ENCODE measurements at regions not wholly inside any gene's neighbourhood (a gene's known extent, or its start where the extent isn't known, plus 50 kb on each side); places are given as distances from the start of the nearest gene placed in this dataset.

GRCh38 chr4:117311215-117311614 lies 225.8 kb upstream of the TRAM1L1 start:
- no peak overlapping the region for H3K27ac ChIP-seq (ENCODE audit: low read length)
- H3K36me3 ChIP-seq (ENCODE audit: control insufficient read depth, insufficient read depth, low read length) = no peaks in the 10 kb centered on the region
- peaks cover 6% of the 10 kb centered on the region for H3K9me3 ChIP-seq (ENCODE audit: control insufficient read depth, insufficient read depth, low read length)
- no peaks in the 10 kb centered on the region for H3K4me1 Mint-ChIP-seq
- intact Hi-C loops (cut with micrococcal nuclease) = no loop called here
- no peaks in the 10 kb centered on the region for H3K4me1 ChIP-seq (ENCODE audit: control insufficient read depth, insufficient read depth, low read length)
- 68% methylated on average over 2 of the region's 2 CpGs for WGBS (ENCODE audit: insufficient coverage)
- H3K4me3 Mint-ChIP-seq = no peak overlapping the region
- peaks cover 14 to 24% of the 10 kb centered on the region in 2 donors for H3K9me3 Mint-ChIP-seq
- no peaks in the 10 kb centered on the region for H3K27me3 Mint-ChIP-seq (ENCODE audit: low read depth in 2 of 2)
- H3K36me3 Mint-ChIP-seq = no peaks in the 10 kb centered on the region
- no peak overlapping the region for H3K4me3 ChIP-seq (ENCODE audit: low read length)
- no peak for DNase-seq
- ATAC-seq = no peak
- H3K27ac Mint-ChIP-seq = no peak overlapping the region
- H3K27me3 ChIP-seq (ENCODE audit: control insufficient read depth, insufficient read depth, low read length) = no peaks in the 10 kb centered on the region
- TF ChIP-seq CTCF (IDR thresholded peaks at IDR 0.05) = no peak

- ATAC-seq = no peak
- peaks cover 6% of the 10 kb centered on the region for H3K9me3 ChIP-seq (ENCODE audit: control insufficient read depth, insufficient read depth, low read length)
- DNase-seq = no peak
- no peaks in the 10 kb centered on the region for H3K27me3 ChIP-seq (ENCODE audit: control insufficient read depth, insufficient read depth, low read length)
- Mint-ChIP-seq H3K36me3 (no peaks in the 10 kb centered on the region), H3K4me3 (no peak overlapping the region), H3K27ac (no peak overlapping the region), H3K4me1 (no peaks in the 10 kb centered on the region), H3K9me3 (peaks cover 14 to 19% of the 10 kb centered on the region in 2 donors), H3K27me3 (ENCODE audit: low read depth in 2 of 2) (no peaks in the 10 kb centered on the region)
- H3K36me3 ChIP-seq (ENCODE audit: control insufficient read depth, insufficient read depth, low read length) = no peaks in the 10 kb centered on the region
- intact Hi-C loops (cut with micrococcal nuclease) = no loop called here
- no peaks in the 10 kb centered on the region for H3K4me1 ChIP-seq (ENCODE audit: control insufficient read depth, insufficient read depth, low read length)
- no peak for TF ChIP-seq CTCF (IDR thresholded peaks at IDR 0.05)
- H3K4me3 ChIP-seq (ENCODE audit: low read length) = no peak overlapping the region
- WGBS (ENCODE audit: insufficient coverage) = 93% methylated on average over 3 of the region's 3 CpGs
- no peak overlapping the region for H3K27ac ChIP-seq (ENCODE audit: low read length)
Measured at GRCh38 chr4:117311989-117312388, 226.6 kb upstream of the TRAM1L1 start.

GRCh38 chr4:117324851-117325491 lies 239.6 kb upstream of the TRAM1L1 start:
- H3K4me3 Mint-ChIP-seq = no peak overlapping the region
- ATAC-seq (no peak), DNase-seq (no peak)
- Histone ChIP-seq H3K36me3 (ENCODE audit: control insufficient read depth, insufficient read depth, low read length) (no peaks in the 10 kb centered on the region), H3K9me3 (ENCODE audit: control insufficient read depth, insufficient read depth, low read length) (no peaks in the 10 kb centered on the region), H3K27me3 (ENCODE audit: control insufficient read depth, insufficient read depth, low read length) (no peaks in the 10 kb centered on the region), H3K27ac (ENCODE audit: low read length) (no peak overlapping the region), H3K4me3 (ENCODE audit: low read length) (no peak overlapping the region), H3K4me1 (ENCODE audit: control insufficient read depth, insufficient read depth, low read length) (no peaks in the 10 kb centered on the region)
- intact Hi-C loops (cut with micrococcal nuclease) = no loop called here
- 94% methylated on average over 1 of the region's 1 CpG for WGBS (ENCODE audit: insufficient coverage)
- H3K9me3 Mint-ChIP-seq = peaks cover 5 to 18% of the 10 kb centered on the region in 2 donors
- H3K4me1 Mint-ChIP-seq = no peaks in the 10 kb centered on the region
- no peaks in the 10 kb centered on the region for H3K27me3 Mint-ChIP-seq (ENCODE audit: low read depth in 2 of 2)
- no peak overlapping the region for H3K27ac Mint-ChIP-seq
- no peak for TF ChIP-seq CTCF (IDR thresholded peaks at IDR 0.05)
- H3K36me3 Mint-ChIP-seq = peaks cover 10% of the 10 kb centered on the region

GRCh38 chr4:117326091-117326490 lies 240.7 kb upstream of the TRAM1L1 start:
- whole genome bisulfite sequencing (ENCODE audit: insufficient coverage) = 78% methylated on average over 3 of the region's 3 CpGs

More at GRCh38 chr4:117326091-117326490, 240.7 kb upstream of the TRAM1L1 start:
- Mint-ChIP-seq H3K9me3 (peaks cover 5 to 19% of the 10 kb centered on the region in 2 donors), H3K27ac (no peak overlapping the region), H3K4me1 (no peaks in the 10 kb centered on the region), H3K36me3 (peaks cover 10% of the 10 kb centered on the region), H3K27me3 (ENCODE audit: low read depth in 2 of 2) (no peaks in the 10 kb centered on the region), H3K4me3 (no peak overlapping the region)
- no peak for TF ChIP-seq CTCF (IDR thresholded peaks at IDR 0.05)
- no peaks in the 10 kb centered on the region for H3K4me1 ChIP-seq (ENCODE audit: control insufficient read depth, insufficient read depth, low read length)
- no peak for ATAC-seq
- DNase-seq = no peak
- H3K36me3 ChIP-seq (ENCODE audit: control insufficient read depth, insufficient read depth, low read length) = no peaks in the 10 kb centered on the region
- H3K9me3 ChIP-seq (ENCODE audit: control insufficient read depth, insufficient read depth, low read length) = no peaks in the 10 kb centered on the region
- H3K4me3 ChIP-seq (ENCODE audit: low read length) = no peak overlapping the region
- no peak overlapping the region for H3K27ac ChIP-seq (ENCODE audit: low read length)
- intact Hi-C loops (cut with micrococcal nuclease) = no loop called here
- H3K27me3 ChIP-seq (ENCODE audit: control insufficient read depth, insufficient read depth, low read length) = no peaks in the 10 kb centered on the region

Measured in natural killer cell (primary cell).